H7 (cell line): ENCODE measurements at regions not wholly inside any gene's neighbourhood (a gene's known extent, or its start where the extent isn't known, plus 50 kb on each side); places are given as distances from the start of the nearest gene placed in this dataset.
A peak's percentile ranks its signal among the peaks of the same experiment; 100 is the strongest.

Experiments
- DNase-seq: peaks from one replicate; pipeline ENCODE4 v3.0.0; 2012
- H3K27me3 ChIP-seq: 2 replicates; pipeline ENCODE4 v1.6.0; 2011; ENCODE audit warnings: mild to moderate bottlenecking, low read length; ENCODE audit not compliant: control insufficient read depth, insufficient read depth
- H3K36me3 ChIP-seq: replicated peaks from 2 replicates; pipeline ENCODE4 v1.5.1; 2011; ENCODE audit warnings: low read length; ENCODE audit not compliant: control insufficient read depth, insufficient read depth
- H3K4me3 ChIP-seq: 2 replicates; pipeline ENCODE4 v1.5.1; 2011; ENCODE audit warnings: low read depth, mild to moderate bottlenecking, control low read depth, low read length, moderate library complexity; ENCODE audit not compliant: insufficient read depth

- Histone ChIP-seq H3K27me3 (no peaks in the 10 kb centered on the region), H3K4me3 (no peak overlapping the region), H3K36me3 (no peaks in the 10 kb centered on the region)
- DNase-seq, result peak; percentile 76
Measured at GRCh38 chr1:37410815-37411214, 63.6 kb upstream of the ZC3H12A start.

DNA sequence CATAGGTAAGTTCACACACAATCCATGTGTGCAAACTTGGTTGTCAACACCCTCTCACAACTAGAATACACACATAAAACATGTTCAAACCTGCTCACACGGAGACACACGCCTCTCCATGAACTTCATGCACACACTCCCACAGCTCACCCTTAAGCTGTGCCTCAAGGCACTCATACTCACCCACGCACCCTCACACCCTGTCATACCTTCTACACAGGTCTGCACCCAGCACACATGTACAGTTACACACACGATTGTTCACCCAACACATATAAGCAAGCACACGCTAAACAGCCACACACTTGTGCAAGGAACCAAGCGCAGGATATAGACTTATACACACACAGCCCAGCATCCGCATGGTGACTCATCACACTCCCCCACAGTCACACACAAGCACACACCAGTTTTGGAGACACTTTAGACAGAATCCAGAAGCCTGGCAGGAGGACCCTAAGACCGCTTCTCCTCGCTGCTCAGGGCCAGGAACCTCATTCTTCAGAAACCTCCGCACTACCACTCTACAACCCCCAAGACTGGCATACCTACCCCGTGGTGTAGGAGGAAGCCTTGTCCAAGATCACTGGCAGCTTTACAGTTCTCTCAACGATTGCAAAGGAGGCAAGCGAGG is 58.7 kb upstream of the ZC3H12A start:
- Histone ChIP-seq H3K4me3 (no peak overlapping the region), H3K36me3 (no peaks in the 10 kb centered on the region), H3K27me3 (no peaks in the 10 kb centered on the region)
- DNase-seq, result no peak

GRCh38 chr1:37420456-37420855 is 53.9 kb upstream of the ZC3H12A start:
- no peaks in the 10 kb centered on the region for H3K36me3 ChIP-seq
- DNase-seq, result no peak
- no peaks in the 10 kb centered on the region; the same call in 1 of the 2 replicates for H3K27me3 ChIP-seq
- no peak overlapping the region for H3K4me3 ChIP-seq

DNA sequence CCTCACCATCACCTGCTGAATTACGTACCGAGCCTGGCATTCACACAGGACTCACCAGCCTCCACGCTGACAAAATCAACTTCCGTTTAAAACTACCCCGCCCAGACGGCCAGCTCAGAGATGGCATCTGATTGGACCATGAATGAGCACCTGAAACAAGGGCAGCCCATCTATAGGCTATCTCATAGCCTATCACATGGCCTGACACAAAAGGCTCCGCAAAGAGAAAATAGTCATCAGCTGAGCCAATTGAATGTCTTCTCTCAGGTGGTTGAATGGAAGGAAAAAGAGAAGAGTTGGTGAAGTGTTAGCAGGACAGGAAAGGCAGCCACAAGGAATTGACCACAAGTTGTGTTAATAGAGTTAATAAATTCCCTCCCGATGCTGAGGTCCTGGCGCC is 50.6 kb upstream of the ZC3H12A start:
- no peaks in the 10 kb centered on the region; the same call in 1 of the 2 replicates for H3K27me3 ChIP-seq
- H3K36me3 ChIP-seq, result no peaks in the 10 kb centered on the region
- no peak overlapping the region for H3K4me3 ChIP-seq
- peak; percentile 33 for DNase-seq

GRCh38 chr1:37424523-37424922 is 49.9 kb upstream of the ZC3H12A start:
- Histone ChIP-seq H3K4me3 (no peak overlapping the region), H3K36me3 (no peaks in the 10 kb centered on the region), H3K27me3 (no peaks in the 10 kb centered on the region; the same call in 1 of the 2 replicates)
- DNase-seq, result no peak
